ENCODE measurements at regions not wholly inside any gene's neighbourhood (a gene's known extent, or its start where the extent isn't known, plus 50 kb on each side); places are given as distances from the start of the nearest gene placed in this dataset.
"Not testable (repeated sequence)": the region's sequence is repeated elsewhere in the genome, so short reads cannot be mapped to it uniquely, and the experiment has no call there.

DNA sequence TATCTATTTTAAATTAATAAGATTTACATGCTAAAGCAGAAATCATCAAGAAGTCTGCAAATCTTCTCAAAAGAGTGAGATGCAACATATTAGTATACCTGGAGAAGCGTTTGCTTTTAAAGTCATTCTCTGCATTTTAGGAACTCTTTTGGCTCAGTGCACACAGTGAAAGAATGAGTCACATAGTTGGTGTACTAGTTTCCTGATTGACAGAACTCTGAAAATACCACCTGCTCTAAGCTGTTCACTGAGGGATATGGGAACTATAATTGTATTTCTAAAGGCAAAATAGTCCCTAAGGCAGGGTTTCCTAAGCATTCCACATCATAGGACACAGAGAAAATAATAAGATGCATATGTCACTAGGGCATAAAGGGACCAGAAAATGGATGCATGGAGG is 838.5 kb downstream of the DIPK2A start:
- H3K9me3 ChIP-seq = no peaks in the 10 kb centered on the region
- intact Hi-C loops (cut with DNase I) = no loop called here
- DNase-seq (no peak), ATAC-seq (no peak)
- no peaks in the 10 kb centered on the region for H3K4me1 ChIP-seq
- H3K27ac ChIP-seq = no peak overlapping the region
- H3K27me3 ChIP-seq = no peaks in the 10 kb centered on the region
- H3K4me3 ChIP-seq = no peak overlapping the region
- H3K36me3 ChIP-seq = no peaks in the 10 kb centered on the region
- TF ChIP-seq, protein P1, sequence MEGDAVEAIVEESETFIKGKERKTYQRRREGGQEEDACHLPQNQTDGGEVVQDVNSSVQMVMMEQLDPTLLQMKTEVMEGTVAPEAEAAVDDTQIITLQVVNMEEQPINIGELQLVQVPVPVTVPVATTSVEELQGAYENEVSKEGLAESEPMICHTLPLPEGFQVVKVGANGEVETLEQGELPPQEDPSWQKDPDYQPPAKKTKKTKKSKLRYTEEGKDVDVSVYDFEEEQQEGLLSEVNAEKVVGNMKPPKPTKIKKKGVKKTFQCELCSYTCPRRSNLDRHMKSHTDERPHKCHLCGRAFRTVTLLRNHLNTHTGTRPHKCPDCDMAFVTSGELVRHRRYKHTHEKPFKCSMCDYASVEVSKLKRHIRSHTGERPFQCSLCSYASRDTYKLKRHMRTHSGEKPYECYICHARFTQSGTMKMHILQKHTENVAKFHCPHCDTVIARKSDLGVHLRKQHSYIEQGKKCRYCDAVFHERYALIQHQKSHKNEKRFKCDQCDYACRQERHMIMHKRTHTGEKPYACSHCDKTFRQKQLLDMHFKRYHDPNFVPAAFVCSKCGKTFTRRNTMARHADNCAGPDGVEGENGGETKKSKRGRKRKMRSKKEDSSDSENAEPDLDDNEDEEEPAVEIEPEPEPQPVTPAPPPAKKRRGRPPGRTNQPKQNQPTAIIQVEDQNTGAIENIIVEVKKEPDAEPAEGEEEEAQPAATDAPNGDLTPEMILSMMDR (IDR thresholded peaks at IDR 0.05) = no peak

DNA sequence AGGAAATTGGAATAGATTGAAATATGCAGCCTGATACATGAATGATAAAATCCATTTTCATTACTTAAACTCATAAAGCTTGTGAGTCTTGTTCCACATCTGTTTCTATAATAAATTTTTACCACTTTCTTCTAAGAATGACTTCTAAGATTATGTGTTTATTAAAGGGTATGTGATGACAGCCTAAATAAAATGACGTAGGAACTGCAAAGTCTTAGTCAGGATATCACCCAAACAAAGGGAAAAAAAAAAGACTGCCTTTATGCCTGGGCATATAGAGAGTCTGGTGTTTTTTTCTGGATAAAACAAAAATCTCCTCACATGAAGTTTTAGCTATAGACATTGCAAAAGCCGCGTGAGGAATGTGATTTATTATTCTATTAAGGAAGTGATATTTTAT is 844.0 kb downstream of the DIPK2A start:
- no peaks in the 10 kb centered on the region for H3K27me3 ChIP-seq
- H3K27ac ChIP-seq = no peak overlapping the region
- TF ChIP-seq, protein P1 (IDR thresholded peaks at IDR 0.05) = no peak
- H3K36me3 ChIP-seq = no peaks in the 10 kb centered on the region
- DNase-seq = no peak
- ATAC-seq = no peak
- no peak overlapping the region for H3K4me3 ChIP-seq
- H3K4me1 ChIP-seq = no peaks in the 10 kb centered on the region
- intact Hi-C loops (cut with DNase I) = no loop called here
- H3K9me3 ChIP-seq = no peaks in the 10 kb centered on the region

DNA sequence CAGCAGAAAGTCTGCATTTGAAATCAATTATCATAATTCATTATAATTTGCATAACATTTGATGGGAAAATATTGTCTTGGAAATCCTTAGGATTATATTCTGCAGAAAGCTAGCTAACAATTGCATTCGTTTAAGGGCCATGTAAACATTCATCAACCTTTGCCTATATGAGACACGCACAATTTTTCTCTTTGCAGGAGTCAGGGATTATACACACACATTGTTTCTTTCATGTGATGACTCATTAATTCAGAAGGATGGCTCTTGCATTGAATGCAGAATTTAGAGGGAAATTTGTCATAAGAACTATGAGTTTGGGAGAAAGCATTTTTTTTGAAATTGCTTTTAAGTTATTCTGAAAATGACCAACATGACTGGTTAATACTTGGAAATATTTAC is 844.7 kb downstream of the DIPK2A start:
- no peak overlapping the region for H3K27ac ChIP-seq
- TF ChIP-seq, protein P1 (IDR thresholded peaks at IDR 0.05) = no peak
- H3K36me3 ChIP-seq = no peaks in the 10 kb centered on the region
- ATAC-seq = no peak
- intact Hi-C loops (cut with DNase I) = no loop called here
- H3K4me1 ChIP-seq = no peaks in the 10 kb centered on the region
- DNase-seq = no peak
- H3K4me3 ChIP-seq = no peak overlapping the region
- no peaks in the 10 kb centered on the region for H3K27me3 ChIP-seq
- H3K9me3 ChIP-seq = no peaks in the 10 kb centered on the region

DNA sequence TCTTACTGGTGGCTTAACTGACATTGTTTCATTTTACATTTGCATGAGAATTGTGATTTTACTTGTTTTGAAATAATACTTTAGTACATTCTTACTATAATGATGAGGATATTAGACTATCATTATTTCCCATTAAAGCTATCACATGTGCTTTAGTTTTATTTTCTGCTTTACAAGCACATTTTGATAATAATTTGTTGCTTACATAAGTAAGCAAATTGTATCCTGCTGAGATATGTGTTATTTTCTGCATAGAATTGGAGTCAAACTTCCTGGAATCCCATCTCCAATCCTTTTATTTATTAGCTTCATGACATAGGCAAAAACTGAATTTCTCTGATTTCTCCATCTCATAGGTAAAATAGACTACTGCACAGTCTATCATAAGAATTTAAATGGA is 847.4 kb downstream of the DIPK2A start:
- Histone ChIP-seq H3K27me3 (no peaks in the 10 kb centered on the region), H3K4me1 (no peaks in the 10 kb centered on the region), H3K4me3 (no peak overlapping the region), H3K36me3 (no peaks in the 10 kb centered on the region), H3K27ac (no peak overlapping the region), H3K9me3 (no peaks in the 10 kb centered on the region)
- intact Hi-C loops (cut with DNase I) = no loop called here
- DNase-seq (no peak), ATAC-seq (no peak)
- TF ChIP-seq, protein P1 (IDR thresholded peaks at IDR 0.05) = no peak

DNA sequence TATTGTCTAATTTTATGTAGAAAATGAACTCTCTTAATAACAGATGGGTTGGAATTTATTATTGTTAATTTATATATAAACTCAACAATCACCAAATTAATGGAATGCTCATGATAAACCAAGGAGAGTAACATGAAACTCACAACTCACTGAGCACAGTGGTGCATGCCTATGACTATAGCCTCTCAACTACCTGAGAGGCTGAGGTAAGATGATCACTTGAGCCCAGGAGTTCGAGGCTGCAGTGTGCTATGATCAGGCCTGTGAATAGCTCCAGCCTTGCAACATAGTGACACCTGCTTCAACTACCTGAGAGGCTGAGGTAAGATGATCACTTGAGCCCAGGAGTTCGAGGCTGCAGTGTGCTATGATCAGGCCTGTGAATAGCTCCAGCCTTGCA is 848.6 kb downstream of the DIPK2A start:
- H3K4me3 ChIP-seq; H3K9me3 ChIP-seq; DNase-seq; H3K27me3 ChIP-seq; intact Hi-C loops (cut with DNase I); H3K36me3 ChIP-seq; H3K4me1 ChIP-seq; ATAC-seq; H3K27ac ChIP-seq: not testable (repeated sequence)

DNA sequence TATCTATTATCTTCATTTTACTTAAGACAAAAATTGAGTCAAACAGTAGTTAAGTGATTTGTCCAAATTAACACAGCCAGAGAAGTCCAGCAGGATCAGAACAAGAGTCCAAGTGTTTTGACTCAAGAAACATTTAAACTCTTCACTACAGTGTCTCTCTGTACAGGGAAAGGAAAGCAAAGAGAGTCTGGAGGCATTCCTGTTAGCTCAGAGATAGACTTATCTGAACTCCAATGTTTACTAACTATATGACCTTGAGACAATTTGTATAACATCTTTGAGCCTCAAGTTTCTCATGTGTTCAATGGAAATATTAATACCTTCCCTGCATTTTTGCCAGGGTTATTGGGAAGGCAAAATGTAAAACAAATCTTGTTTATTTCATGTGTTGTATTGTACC is 849.1 kb downstream of the DIPK2A start:
- TF ChIP-seq, protein P1 (IDR thresholded peaks at IDR 0.05) = no peak
- Histone ChIP-seq H3K27me3 (no peaks in the 10 kb centered on the region), H3K4me3 (no peak overlapping the region), H3K27ac (no peak overlapping the region), H3K9me3 (no peaks in the 10 kb centered on the region), H3K4me1 (no peaks in the 10 kb centered on the region), H3K36me3 (no peaks in the 10 kb centered on the region)
- intact Hi-C loops (cut with DNase I) = no loop called here
- DNase-seq (no peak), ATAC-seq (no peak)

Measured in left lung (tissue), 4 donors.